D721Med (cell line): ENCODE measurements at regions not wholly inside any gene's neighbourhood (a gene's known extent, or its start where the extent isn't known, plus 50 kb on each side); places are given as distances from the start of the nearest gene placed in this dataset.

Source experiments
- DNase-seq: peaks from one replicate; pipeline ENCODE4 v3.0.0; 2011; ENCODE audit warnings: low spot score; ENCODE audit not compliant: insufficient read length
- FAIRE-seq: peaks from 2 replicates; lab custom pipeline; 2011; peaks lifted over from hg19 to GRCh38; lab: Jason Lieb, UNC
- TF ChIP-seq, protein P1 (sequence below): IDR thresholded peaks from 2 replicates; pipeline ENCODE4 v1.5.1; 2012; ENCODE audit warnings: mild to moderate bottlenecking, control low read depth; ENCODE audit not compliant: insufficient read depth; ENCODE audit errors: missing control alignments

GRCh38 chr1:87201768-87202167, 126.9 kb upstream of the LMO4 start:
- FAIRE-seq (no peak), DNase-seq (no peak)
- TF ChIP-seq, protein P1, sequence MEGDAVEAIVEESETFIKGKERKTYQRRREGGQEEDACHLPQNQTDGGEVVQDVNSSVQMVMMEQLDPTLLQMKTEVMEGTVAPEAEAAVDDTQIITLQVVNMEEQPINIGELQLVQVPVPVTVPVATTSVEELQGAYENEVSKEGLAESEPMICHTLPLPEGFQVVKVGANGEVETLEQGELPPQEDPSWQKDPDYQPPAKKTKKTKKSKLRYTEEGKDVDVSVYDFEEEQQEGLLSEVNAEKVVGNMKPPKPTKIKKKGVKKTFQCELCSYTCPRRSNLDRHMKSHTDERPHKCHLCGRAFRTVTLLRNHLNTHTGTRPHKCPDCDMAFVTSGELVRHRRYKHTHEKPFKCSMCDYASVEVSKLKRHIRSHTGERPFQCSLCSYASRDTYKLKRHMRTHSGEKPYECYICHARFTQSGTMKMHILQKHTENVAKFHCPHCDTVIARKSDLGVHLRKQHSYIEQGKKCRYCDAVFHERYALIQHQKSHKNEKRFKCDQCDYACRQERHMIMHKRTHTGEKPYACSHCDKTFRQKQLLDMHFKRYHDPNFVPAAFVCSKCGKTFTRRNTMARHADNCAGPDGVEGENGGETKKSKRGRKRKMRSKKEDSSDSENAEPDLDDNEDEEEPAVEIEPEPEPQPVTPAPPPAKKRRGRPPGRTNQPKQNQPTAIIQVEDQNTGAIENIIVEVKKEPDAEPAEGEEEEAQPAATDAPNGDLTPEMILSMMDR: no peak

GRCh38 chr1:87202451-87202850, 126.2 kb upstream of the LMO4 start:
- no peak for DNase-seq
- TF ChIP-seq, protein P1: no peak
- no peak for FAIRE-seq

DNA sequence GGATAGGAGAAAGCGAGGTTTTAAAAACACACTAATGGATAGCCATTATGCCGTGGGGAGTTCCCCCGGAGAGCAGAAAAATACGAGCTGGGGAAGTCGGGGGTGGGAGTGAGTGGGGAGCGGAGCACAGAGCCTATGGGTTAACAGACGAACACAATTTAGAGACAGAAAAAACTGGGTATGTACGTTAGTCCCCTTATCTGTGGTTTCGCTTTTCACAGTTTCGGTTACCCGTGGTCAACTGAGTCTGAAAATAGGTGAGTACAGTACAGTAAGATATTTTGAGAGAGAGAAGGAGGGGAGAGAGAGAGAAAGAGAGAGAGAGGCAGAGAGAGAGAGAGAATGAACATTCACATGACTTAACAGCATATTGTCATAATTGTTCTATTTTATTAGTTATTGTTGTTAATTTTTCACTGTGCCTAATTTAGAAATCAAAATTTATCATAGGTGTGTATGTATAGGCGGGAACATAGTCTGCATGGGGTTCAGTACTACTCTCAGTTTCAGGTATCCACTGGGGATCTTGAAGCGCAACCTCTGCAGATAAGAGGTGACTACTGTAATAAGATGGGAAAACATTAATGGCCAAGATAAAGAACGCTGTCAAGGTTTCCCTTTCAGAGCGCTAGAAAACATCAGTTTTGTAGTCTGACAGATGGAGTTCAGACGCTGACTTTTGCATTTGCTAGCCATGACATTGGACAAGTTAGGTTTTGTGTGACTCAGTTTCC, 125.6 kb upstream of the LMO4 start:
- FAIRE-seq: no peak
- TF ChIP-seq, protein P1: no peak
- DNase-seq: no peak

- TF ChIP-seq, protein P1: no peak
- FAIRE-seq (no peak), DNase-seq (no peak)
Measured at GRCh38 chr1:87203904-87204303, 124.8 kb upstream of the LMO4 start.

DNA sequence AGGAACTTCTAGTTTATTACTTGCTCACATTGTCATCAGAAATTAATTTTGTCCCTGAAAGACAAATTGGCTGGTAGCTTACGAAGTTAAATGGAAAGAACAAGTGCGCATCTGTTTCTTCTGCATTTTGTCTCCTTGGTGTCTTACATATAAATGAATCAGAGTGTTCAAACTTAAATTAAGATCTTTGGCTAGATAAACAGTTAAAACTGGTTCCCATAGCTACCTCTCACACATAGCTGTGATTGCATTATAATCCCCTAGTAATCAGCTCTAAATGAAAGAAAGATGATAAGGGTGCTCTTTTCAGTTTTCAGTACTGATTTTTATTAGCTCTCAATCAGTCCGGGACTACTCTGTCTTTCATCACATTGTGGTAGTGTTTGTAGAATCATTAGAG, 124.2 kb upstream of the LMO4 start:
- DNase-seq (no peak), FAIRE-seq (no peak)
- TF ChIP-seq, protein P1: no peak

DNA sequence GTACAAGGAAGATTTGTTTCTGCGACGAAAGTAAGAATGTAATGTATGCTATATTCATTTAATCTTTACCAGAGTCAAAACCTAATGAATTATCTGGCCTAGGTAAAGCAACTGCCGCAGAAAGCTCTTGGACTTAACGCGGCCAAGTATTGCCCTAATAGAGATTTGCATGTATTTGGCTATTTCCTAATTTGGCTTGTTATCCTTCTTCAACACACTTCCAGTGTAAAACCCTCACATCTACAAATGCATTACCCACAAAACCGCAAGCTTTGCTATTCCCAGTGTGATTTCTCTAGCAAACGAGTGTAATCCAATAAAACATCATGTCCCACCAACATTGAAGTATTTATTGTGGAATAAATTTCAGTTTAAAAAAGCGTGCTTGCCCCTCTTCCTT, 123.8 kb upstream of the LMO4 start:
- FAIRE-seq (no peak), DNase-seq (no peak)
- TF ChIP-seq, protein P1: no peak

DNA sequence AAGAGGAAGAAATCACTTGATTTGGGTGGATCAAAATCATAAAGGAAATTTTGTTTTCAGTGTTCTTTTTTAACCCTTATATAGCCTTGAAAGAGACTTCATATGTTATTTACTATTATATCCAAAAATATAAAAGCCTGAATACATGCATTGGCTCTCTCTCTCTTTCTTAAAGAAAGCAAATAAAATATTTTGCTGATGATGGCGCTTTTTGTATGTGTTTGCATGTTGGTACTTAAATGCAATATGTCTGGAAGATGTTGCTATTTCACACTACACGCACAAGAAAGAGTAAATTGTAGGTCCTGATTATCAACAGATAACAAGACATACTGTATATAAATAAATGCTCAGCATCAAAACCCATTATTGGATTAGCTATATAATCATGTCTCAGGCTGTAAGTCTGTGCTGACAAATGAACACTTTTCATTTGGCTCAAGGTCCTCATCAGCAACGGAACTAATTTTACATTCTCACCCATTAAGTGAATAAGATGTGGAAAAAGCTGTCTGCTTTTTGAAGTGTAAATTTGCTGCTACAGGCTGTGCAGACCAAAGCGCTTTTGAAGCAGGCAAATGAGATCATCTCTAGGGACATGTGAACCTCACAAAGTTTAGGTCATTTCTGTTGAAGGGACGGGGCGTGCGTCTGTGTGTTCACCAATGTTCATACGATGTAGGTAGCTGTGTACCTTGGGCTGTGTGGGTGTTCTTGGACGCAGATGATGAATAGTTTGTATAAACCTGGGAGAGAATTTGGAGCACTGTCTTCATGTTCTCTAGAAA, 122.4 kb upstream of the LMO4 start:
- FAIRE-seq (no peak), DNase-seq (no peak)
- TF ChIP-seq, protein P1: no peak
